ENCODE measurements at regions not wholly inside any gene's neighbourhood (a gene's known extent, or its start where the extent isn't known, plus 50 kb on each side); places are given as distances from the start of the nearest gene placed in this dataset.

GRCh38 chr4:184281231-184282139, 63.8 kb upstream of the ENPP6 start:
- TF ChIP-seq CTCF (conservative IDR thresholded peaks at IDR 0.05; ENCODE audit: low read length) (no peak), EZH2phosphoT487 (IDR thresholded peaks at IDR 0.05; ENCODE audit: borderline replicate concordance, low read depth, low read length) (no peak)
